GM18498 (cell line): ENCODE measurements at regions not wholly inside any gene's neighbourhood (a gene's known extent, or its start where the extent isn't known, plus 50 kb on each side); places are given as distances from the start of the nearest gene placed in this dataset.
"Not testable (repeated sequence)": the region's sequence is repeated elsewhere in the genome, so short reads cannot be mapped to it uniquely, and the experiment has no call there.

Source experiments
- ATAC-seq: cut with Tn5 transposase; IDR thresholded peaks from one replicate; pipeline ENCODE4 v1.9.1; 2021; ENCODE audit warnings: mild to moderate bottlenecking, moderate library complexity; ENCODE audit not compliant: unreplicated experiment

GRCh38 chr16:21363550-21364223, 85.6 kb upstream of the CRYM start:
- ATAC-seq = not testable (repeated sequence)

GRCh38 chr16:21361612-21362227, 83.6 kb upstream of the CRYM start:
- ATAC-seq = not testable (repeated sequence)

- ATAC-seq = not testable (repeated sequence)
These were observed 83.0 kb upstream of the CRYM start for GRCh38 chr16:21361045-21361444.

- ATAC-seq = not testable (repeated sequence)
These were observed 81.4 kb upstream of the CRYM start for GRCh38 chr16:21359513-21359912.

- peak; percentile 66 for ATAC-seq
These were observed 80.2 kb upstream of the CRYM start for GRCh38 chr16:21358261-21358795.

- not testable (repeated sequence) for ATAC-seq
These were observed 78.2 kb upstream of the CRYM start for GRCh38 chr16:21356308-21356707.

GRCh38 chr16:21351433-21351832, 73.3 kb upstream of the CRYM start:
- not testable (repeated sequence) for ATAC-seq

- not testable (repeated sequence) for ATAC-seq
These were observed 72.8 kb upstream of the CRYM start for GRCh38 chr16:21350851-21351250.

GRCh38 chr16:21349336-21349735, 71.2 kb upstream of the CRYM start:
- not testable (repeated sequence) for ATAC-seq

GRCh38 chr16:21348815-21349214, 70.7 kb upstream of the CRYM start:
- not testable (repeated sequence) for ATAC-seq

- ATAC-seq = not testable (repeated sequence)
These were observed 69.4 kb upstream of the CRYM start for GRCh38 chr16:21347538-21347937.

- not testable (repeated sequence) for ATAC-seq
These were observed 68.8 kb upstream of the CRYM start for GRCh38 chr16:21346756-21347491.

GRCh38 chr16:21344361-21344912, 66.3 kb upstream of the CRYM start:
- not testable (repeated sequence) for ATAC-seq

GRCh38 chr16:21341101-21341500, 63.0 kb upstream of the CRYM start:
- ATAC-seq = no peak

- no peak for ATAC-seq
These were observed 61.9 kb upstream of the CRYM start for GRCh38 chr16:21339941-21340340.

GRCh38 chr16:21339269-21339641, 61.2 kb upstream of the CRYM start:
- ATAC-seq = no peak

- ATAC-seq = no peak
These were observed 60.6 kb upstream of the CRYM start for GRCh38 chr16:21338537-21339268.

- ATAC-seq = no peak
These were observed 58.1 kb upstream of the CRYM start for GRCh38 chr16:21336231-21336630.

GRCh38 chr16:21334188-21335146, 56.4 kb upstream of the CRYM start:
- not testable (repeated sequence) for ATAC-seq
